ENCODE measurements at regions not wholly inside any gene's neighbourhood (a gene's known extent, or its start where the extent isn't known, plus 50 kb on each side); places are given as distances from the start of the nearest gene placed in this dataset.
A peak's percentile ranks its signal among the peaks of the same experiment; 100 is the strongest.

DNA sequence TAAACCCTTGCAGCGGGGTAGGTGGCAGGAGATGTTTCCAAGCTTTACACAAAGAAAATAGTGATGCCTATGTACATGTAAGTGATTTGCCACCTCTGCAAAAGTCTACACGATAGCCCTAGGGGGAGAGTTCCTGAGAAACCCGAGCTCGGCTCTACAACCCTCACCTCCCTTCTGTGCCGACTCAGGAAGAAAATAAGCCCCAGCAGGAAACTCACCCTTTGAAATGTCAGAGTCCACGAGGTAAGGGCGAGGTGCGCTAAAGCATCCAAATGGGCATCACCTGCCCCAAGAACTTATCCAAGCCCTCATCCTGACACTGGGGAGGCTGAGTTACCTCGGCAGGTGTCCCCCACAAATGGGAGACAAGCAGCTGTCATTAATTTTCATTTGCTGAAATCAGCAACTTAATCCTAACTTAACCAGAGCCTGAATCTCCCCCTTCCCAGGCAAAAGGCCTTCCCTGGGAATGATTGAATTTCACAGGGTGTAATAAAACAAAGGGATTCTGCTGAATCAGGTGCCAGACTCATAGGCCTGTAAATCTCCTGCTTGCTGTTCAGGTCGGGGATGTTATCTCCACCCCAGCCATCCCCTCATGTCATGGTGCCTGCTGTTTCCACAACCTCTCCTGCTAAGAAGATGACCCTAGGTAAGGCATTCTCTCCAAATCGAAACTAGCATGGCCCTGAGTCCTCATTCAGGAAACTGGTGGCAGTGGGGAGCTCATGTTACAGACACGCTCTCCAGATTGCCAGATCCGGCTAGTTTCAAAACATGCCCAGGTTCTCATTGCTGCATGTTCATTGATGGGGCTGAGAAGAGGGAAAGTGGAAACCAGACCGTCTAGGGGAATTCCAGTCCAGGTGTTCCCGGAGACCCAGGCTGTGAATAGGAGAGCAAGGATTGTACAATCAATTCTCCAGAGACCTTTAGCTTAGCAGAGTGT is 105.3 kb upstream of the KIRREL3 start:
- Mint-ChIP-seq H3K9me3 (ENCODE audit: unreplicated experiment) (no peaks in the 10 kb centered on the region), H3K36me3 (ENCODE audit: unreplicated experiment) (no peaks in the 10 kb centered on the region), H3K27me3 (ENCODE audit: unreplicated experiment) (peaks cover 19% of the 10 kb centered on the region), H3K4me1 (ENCODE audit: unreplicated experiment) (peaks cover 5% of the 10 kb centered on the region), H3K4me3 (ENCODE audit: unreplicated experiment) (peak overlapping the region; percentile 30), H3K27ac (ENCODE audit: unreplicated experiment) (no peak overlapping the region)
- DNase-seq (ENCODE audit: extremely low spot score, unreplicated experiment) = no peak
- TF ChIP-seq, protein P1, sequence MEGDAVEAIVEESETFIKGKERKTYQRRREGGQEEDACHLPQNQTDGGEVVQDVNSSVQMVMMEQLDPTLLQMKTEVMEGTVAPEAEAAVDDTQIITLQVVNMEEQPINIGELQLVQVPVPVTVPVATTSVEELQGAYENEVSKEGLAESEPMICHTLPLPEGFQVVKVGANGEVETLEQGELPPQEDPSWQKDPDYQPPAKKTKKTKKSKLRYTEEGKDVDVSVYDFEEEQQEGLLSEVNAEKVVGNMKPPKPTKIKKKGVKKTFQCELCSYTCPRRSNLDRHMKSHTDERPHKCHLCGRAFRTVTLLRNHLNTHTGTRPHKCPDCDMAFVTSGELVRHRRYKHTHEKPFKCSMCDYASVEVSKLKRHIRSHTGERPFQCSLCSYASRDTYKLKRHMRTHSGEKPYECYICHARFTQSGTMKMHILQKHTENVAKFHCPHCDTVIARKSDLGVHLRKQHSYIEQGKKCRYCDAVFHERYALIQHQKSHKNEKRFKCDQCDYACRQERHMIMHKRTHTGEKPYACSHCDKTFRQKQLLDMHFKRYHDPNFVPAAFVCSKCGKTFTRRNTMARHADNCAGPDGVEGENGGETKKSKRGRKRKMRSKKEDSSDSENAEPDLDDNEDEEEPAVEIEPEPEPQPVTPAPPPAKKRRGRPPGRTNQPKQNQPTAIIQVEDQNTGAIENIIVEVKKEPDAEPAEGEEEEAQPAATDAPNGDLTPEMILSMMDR (IDR thresholded peaks at IDR 0.05) = no peak

DNA sequence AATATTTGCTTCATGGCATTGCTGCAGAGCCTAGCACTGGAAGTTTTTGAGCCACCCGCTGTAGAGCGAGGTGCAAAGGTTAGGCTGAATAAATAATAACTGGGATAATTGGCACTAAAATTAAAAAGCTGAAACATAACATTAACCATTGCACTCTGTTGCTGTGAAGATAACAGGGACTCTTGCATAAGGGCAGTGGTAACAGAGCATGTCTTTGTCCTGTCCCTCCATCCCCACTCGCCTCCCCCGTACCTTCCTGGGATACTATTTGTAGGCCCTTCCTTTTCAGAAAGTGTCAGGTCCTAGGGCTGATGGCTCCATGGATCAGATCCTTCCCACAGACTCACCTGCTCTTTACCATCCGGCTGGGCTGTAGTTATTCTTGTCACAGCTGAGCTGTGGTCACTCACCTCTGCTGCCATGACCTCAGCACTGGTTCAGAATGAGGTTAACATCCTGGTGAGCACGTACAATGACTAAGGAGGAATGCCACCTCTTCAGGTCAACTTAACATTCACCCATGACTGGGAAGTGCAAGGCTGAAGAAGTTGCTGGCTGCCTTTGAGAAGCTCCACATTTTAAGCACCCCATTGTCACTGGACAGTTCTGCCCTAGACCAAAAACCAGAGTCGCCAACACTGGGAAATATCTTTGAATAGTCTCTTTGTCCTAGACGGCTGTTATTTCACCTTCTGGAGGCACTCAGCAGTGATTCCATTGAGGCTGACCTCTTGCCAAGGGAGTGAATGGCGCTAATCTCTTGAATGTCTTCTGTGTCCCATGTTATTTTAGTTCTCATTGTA is 103.2 kb upstream of the KIRREL3 start:
- Mint-ChIP-seq H3K4me3 (ENCODE audit: unreplicated experiment) (no peak overlapping the region), H3K9me3 (ENCODE audit: unreplicated experiment) (no peaks in the 10 kb centered on the region), H3K36me3 (ENCODE audit: unreplicated experiment) (no peaks in the 10 kb centered on the region), H3K27ac (ENCODE audit: unreplicated experiment) (no peak overlapping the region), H3K4me1 (ENCODE audit: unreplicated experiment) (peaks cover 5% of the 10 kb centered on the region), H3K27me3 (ENCODE audit: unreplicated experiment) (peaks cover 16% of the 10 kb centered on the region)
- TF ChIP-seq, protein P1 (IDR thresholded peaks at IDR 0.05) = no peak
- no peak for DNase-seq (ENCODE audit: extremely low spot score, unreplicated experiment)

DNA sequence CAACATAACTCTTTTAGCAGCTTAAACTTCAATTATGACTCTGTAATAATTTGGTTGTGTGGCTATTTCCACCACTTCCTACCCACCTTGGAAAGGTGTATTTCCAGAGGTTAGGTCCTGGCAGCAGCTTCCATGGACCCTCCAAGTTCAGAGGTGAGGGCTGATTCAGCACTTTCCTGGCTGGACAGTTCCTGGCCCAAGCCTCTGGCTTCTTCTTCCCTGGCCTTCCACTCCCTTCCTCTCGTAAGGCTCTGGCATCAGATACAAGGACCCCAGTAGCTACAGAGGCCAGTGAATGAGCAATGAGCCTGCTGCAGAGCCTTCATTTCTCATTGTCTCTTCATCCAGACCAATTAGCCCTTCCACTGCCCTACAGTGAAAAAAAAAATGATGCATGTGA is 98.1 kb upstream of the KIRREL3 start:
- no peak for DNase-seq (ENCODE audit: extremely low spot score, unreplicated experiment)
- Mint-ChIP-seq H3K36me3 (ENCODE audit: unreplicated experiment) (no peaks in the 10 kb centered on the region), H3K4me3 (ENCODE audit: unreplicated experiment) (no peak overlapping the region), H3K4me1 (ENCODE audit: unreplicated experiment) (no peaks in the 10 kb centered on the region), H3K9me3 (ENCODE audit: unreplicated experiment) (peaks cover 5% of the 10 kb centered on the region), H3K27me3 (ENCODE audit: unreplicated experiment) (no peaks in the 10 kb centered on the region), H3K27ac (ENCODE audit: unreplicated experiment) (no peak overlapping the region)
- TF ChIP-seq, protein P1 (IDR thresholded peaks at IDR 0.05) = no peak

DNA sequence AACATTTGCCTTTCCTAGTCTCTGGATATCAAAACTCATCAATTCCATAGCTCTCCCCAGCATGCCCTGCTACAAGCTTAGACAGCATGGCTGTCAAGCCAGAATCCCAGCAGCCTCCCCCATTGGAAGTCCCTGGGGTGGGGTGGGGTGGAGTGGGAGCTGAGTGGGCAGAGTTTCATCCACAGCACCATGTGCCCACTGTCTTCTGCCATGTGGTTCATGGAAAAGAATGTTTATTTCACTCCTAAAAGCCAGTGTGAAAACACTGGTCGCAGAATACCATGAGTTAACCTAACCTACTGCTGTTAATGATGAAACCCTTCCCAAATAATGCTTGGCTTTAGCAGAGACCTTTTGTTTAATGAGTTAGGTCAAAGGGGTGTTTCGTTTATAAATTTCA is 80.2 kb upstream of the KIRREL3 start:
- Mint-ChIP-seq H3K4me1 (ENCODE audit: unreplicated experiment) (no peaks in the 10 kb centered on the region), H3K27me3 (ENCODE audit: unreplicated experiment) (peaks cover 13% of the 10 kb centered on the region), H3K36me3 (ENCODE audit: unreplicated experiment) (no peaks in the 10 kb centered on the region), H3K9me3 (ENCODE audit: unreplicated experiment) (no peaks in the 10 kb centered on the region), H3K27ac (ENCODE audit: unreplicated experiment) (no peak overlapping the region), H3K4me3 (ENCODE audit: unreplicated experiment) (no peak overlapping the region)
- DNase-seq (ENCODE audit: extremely low spot score, unreplicated experiment) = no peak
- TF ChIP-seq, protein P1 (IDR thresholded peaks at IDR 0.05) = no peak

DNA sequence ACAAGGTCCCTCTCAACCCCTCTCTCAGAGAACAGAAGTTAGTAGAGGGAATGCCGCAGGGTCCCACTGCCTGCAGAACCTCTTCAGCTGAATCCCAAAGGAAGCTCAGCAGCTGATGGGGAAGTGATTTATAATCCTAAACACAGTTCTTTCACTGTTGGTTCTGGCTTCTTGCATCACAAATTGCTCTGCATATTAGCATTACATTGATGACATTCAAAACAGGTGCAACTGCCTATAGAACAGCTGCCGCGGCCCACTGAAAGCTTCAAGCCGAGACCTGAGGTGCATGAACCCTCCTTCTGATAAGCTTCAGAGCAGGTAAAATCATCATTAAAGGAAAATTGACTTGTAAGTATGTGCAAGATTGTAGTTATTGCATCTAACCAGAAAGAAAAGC is 75.2 kb upstream of the KIRREL3 start:
- TF ChIP-seq, protein P1 (IDR thresholded peaks at IDR 0.05) = no peak
- peak; percentile 25 for DNase-seq (ENCODE audit: extremely low spot score, unreplicated experiment)
- Mint-ChIP-seq H3K36me3 (ENCODE audit: unreplicated experiment) (no peaks in the 10 kb centered on the region), H3K4me1 (ENCODE audit: unreplicated experiment) (no peaks in the 10 kb centered on the region), H3K9me3 (ENCODE audit: unreplicated experiment) (no peaks in the 10 kb centered on the region), H3K27ac (ENCODE audit: unreplicated experiment) (no peak overlapping the region), H3K27me3 (ENCODE audit: unreplicated experiment) (peaks cover 22% of the 10 kb centered on the region), H3K4me3 (ENCODE audit: unreplicated experiment) (no peak overlapping the region)

All from osteocyte (in vitro differentiated cells).